HG03432 (cell line): ENCODE measurements at regions not wholly inside any gene's neighbourhood (a gene's known extent, or its start where the extent isn't known, plus 50 kb on each side); places are given as distances from the start of the nearest gene placed in this dataset.

Source experiments
- ATAC-seq: cut with Tn5 transposase; IDR thresholded peaks from one replicate; pipeline ENCODE4 v1.9.1; 2021; ENCODE audit warnings: mild to moderate bottlenecking, moderate library complexity; ENCODE audit not compliant: unreplicated experiment

- no peak for ATAC-seq
These were observed 705.6 kb upstream of the FOXG1 start for GRCh38 chr14:28061006-28061405.

- no peak for ATAC-seq
These were observed 689.6 kb upstream of the FOXG1 start for GRCh38 chr14:28077021-28077420.

- ATAC-seq: no peak
These were observed 683.2 kb upstream of the FOXG1 start for GRCh38 chr14:28083389-28083788.

DNA sequence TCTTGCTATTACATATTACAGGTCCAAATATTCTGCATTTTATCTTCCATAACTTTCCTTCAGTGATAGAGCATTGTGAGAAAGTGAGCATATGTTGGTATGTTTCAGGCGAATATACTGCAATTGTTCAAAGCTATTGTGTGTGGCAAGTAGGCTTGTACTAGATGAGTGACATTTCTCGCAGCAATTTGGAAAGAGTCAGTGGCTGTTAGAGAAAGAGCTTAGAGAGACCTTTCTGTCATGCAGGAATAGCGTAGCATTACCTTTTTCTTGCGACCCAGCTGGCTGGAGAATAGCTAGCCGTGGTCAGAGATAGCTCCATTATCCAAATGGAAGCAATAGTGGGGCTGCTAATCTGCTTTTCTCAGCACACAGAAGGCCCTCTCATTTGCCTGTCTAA lies 678.5 kb upstream of the FOXG1 start:
- ATAC-seq: no peak

DNA sequence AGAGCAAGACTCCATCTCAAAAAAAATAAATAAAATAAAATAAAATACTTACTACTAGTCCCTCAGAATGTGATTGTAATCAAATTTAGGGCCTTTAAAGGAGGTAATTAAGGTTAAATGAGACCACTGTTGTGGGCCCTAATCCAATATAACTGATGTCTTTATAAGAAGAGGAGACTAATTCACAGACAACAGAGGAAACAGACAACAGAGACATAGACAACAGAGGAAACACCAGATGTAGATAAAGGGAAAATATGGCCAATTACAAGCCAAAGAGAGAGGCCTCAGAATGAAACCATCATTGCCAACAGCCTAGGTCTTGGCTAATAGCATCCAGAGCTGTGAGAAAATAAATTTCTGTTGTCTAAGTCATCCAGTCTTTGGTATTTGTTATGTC lies 669.0 kb upstream of the FOXG1 start:
- ATAC-seq: no peak

GRCh38 chr14:28098856-28099255 lies 667.7 kb upstream of the FOXG1 start:
- no peak for ATAC-seq

DNA sequence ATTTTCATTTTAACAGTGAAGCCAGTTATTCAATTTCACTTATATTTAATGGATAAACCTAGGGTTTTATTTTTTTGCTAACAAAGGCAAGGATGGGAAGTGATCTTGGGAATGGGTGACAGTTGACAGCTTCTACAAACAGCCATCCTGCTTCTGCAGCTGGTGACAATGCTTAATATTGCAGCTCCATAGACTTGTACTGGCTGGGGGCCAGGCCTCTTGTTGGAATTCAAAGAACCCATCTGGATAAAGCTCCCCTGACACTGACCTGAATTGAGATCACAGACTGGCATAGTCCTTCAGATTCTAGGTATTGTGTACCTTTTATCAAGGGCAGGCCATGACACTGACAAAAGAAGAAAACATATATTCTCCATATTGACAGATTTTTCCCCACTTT lies 664.6 kb upstream of the FOXG1 start:
- ATAC-seq: no peak

GRCh38 chr14:28102814-28103213 lies 663.8 kb upstream of the FOXG1 start:
- no peak for ATAC-seq

DNA sequence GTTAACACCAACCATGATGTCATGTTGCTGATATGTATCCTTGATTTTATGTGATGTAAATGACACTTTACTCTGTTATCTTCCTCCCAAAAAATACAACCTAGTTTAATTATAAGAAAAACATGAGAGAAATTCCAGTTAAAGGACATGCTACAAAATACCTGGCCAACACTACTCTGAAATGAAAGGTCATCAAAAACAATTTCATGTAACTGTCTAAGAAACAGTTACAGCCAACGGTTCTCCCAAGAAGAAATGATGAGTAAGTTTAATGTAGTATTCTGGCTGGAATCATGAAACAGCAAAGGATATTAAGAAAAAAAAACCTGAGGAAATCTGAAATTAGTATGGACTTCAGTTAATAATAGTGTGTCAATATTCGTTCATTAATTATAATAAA lies 653.3 kb upstream of the FOXG1 start:
- ATAC-seq: no peak

DNA sequence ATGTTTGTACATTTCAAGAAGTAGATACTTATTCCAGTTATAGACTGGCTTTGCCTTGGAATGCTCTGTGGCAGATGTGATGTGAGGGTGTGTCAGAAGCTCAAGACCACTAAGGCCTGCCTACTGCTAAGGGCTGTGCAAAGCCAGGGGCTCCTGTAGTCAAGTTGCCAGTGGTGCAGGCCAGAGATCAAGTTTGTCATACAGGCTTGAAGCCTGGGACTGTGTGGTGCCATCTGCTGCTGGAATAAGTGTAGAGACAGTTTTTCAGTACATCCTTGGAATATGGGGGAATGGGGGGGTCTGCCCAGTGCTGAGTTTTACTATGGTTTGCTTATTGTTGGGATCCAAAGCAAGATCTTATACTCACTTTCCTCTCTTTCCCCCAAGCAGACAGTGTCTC lies 649.9 kb upstream of the FOXG1 start:
- ATAC-seq: no peak

GRCh38 chr14:28119849-28120248 lies 646.7 kb upstream of the FOXG1 start:
- no peak for ATAC-seq

GRCh38 chr14:28120391-28120790 lies 646.2 kb upstream of the FOXG1 start:
- ATAC-seq: no peak

GRCh38 chr14:28121512-28122297 lies 644.9 kb upstream of the FOXG1 start:
- ATAC-seq: no peak

DNA sequence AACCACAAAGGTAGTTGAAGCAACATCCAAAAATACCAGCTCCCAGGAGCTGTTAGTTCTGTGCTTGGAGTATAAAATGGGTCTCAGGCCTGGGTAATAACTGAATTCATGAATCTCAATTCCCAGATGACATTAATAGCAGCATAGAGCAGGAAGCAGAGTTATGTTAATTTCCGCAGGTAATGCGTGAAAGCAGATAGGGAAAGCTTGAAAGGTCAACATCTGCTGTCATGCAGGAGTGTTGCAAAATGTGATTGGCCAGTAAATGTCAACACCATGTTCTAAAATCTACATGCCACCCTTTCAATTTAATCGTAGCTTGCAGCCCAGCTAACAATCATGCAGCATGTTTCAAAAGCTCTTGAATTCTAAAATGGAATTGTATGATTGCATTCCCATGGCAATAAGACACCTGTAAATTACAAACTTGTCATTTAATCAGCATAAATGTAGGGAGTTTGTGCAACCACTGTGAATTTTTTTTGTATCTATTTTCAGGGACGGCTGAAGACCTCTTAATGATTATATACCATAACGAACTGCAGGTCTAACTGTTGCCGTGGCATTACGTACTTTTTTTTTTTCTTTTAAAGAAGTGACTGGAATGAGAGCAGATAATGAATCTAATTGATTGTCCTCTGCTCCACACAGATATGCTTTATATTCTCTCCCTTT lies 635.8 kb upstream of the FOXG1 start:
- ATAC-seq: no peak

- no peak for ATAC-seq
These were observed 628.2 kb upstream of the FOXG1 start for GRCh38 chr14:28138341-28138740.

GRCh38 chr14:28141662-28142061 lies 624.9 kb upstream of the FOXG1 start:
- ATAC-seq: no peak

GRCh38 chr14:28142400-28143015 lies 624.1 kb upstream of the FOXG1 start:
- no peak for ATAC-seq

DNA sequence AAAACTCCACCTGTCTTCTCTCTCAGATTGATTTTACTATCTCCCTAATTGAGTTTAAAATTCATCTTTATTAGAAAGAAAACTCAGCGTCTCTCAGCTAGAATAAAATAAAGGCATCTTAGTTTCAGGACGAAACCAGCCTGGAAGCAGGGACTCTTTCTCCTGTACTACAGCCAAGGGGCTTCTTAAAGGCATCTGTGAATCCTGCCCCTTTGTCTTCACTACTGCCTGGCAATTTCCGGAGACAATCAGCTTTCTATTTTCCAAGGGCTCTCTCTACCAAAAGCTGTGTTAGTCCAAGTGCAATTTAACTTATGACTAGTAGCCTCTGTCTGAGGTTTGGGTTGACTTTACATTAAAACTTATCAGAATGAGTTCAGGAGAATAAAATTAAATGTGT lies 623.3 kb upstream of the FOXG1 start:
- ATAC-seq: no peak

DNA sequence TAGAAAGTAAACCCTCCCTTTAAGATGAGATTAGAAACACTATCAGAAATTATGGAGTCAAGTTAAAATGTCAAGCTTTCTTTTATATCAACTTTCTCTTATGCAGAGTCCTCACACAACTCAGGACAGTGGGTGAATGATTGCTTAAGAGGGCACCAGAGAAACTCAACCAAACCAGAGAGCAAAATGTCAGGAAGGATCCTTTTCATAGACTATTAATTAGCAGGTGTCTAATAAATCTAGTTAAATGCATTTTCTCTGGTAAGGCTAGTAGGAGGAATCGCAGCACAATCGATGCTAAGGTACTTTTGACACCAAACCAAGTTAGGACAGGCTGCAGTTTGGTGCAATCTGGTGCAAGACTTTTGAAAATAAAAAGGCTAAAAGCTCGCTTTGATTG lies 614.7 kb upstream of the FOXG1 start:
- ATAC-seq: no peak

- no peak for ATAC-seq
These were observed 614.0 kb upstream of the FOXG1 start for GRCh38 chr14:28152453-28153044.

DNA sequence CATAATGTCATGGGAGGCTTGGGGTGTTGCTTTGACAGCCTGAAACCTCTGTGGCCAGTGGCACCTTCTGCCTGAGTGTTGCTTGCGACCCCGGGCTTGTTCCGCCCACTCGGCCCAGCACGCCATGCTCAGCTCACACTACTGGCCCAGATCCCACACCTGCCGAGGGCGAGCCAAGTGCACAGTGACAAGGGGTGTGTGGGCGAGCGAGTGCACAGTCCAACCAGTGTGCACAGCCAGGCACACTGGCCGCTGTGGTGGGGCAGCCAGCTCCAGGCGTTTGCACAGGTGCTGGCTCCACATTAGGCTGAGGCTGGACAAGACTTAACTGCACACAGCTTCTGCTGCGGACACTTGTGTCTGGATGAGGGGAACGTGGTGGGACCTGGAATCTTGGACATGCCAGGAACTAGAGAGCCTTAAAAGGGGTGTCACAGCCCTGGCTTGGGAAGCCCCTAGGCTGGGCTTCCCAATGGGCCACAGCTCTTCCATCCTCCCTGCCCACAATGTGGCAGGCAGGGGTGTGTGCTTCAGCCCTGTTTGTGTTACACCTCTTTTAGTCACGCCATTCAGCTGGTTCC lies 609.2 kb upstream of the FOXG1 start:
- no peak for ATAC-seq
